GM23338 (cell line): ENCODE measurements at regions not wholly inside any gene's neighbourhood (a gene's known extent, or its start where the extent isn't known, plus 50 kb on each side); places are given as distances from the start of the nearest gene placed in this dataset.

Experiments used
- CREB1 ChIP-seq: fragments of 250-450 bp; sonication (Bioruptor Pico); IDR thresholded peaks from 2 replicates; pipeline ENCODE4 v1.5.0; 2020; ENCODE audit warnings: low read depth, mild to moderate bottlenecking, moderate library complexity
- EZH2phosphoT487 ChIP-seq: fragments of 200-600 bp; sonication (generic); IDR thresholded peaks from one replicate; pipeline ENCODE4 v1.8.1; 2018; ENCODE audit warnings: antibody characterized with exemption; ENCODE audit not compliant: unreplicated experiment
- JUNB ChIP-seq: IDR thresholded peaks from one replicate; pipeline ENCODE4 v1.6.1; 2016; ENCODE audit warnings: antibody characterized with exemption; ENCODE audit not compliant: unreplicated experiment
- NANOG ChIP-seq: IDR thresholded peaks from 2 replicates; pipeline ENCODE4 v1.6.1; 2016; ENCODE audit warnings: antibody characterized with exemption, borderline replicate concordance
- POLR2AphosphoS5 ChIP-seq: IDR thresholded peaks from 2 replicates; pipeline ENCODE4 v1.6.1; 2016; ENCODE audit warnings: antibody characterized with exemption, low read depth
- ZNF114 ChIP-seq: fragments of 250-450 bp; sonication (Bioruptor Pico); IDR thresholded peaks from 2 replicates; pipeline ENCODE4 v1.5.0; 2020; ENCODE audit warnings: mild to moderate bottlenecking, moderate library complexity
- ZNF331 ChIP-seq: fragments of 250-450 bp; sonication (Bioruptor Pico); IDR thresholded peaks from 2 replicates; pipeline ENCODE4 v1.5.0; 2020; ENCODE audit warnings: low read depth, mild to moderate bottlenecking, moderate library complexity
- TF ChIP-seq, protein P1 (sequence below): fragments of 250-450 bp; sonication (Bioruptor Pico); IDR thresholded peaks from 2 replicates; pipeline ENCODE4 v1.5.0; 2020; ENCODE audit warnings: mild to moderate bottlenecking, moderate library complexity
- TF ChIP-seq, protein P2 (sequence below), 2 experiments: fragments of 200-600 bp in 1 of 2; sonication (generic) in 1 of 2; conservative IDR thresholded peaks; 2 replicates each; pipeline versions ENCODE4 v1.5.1 to v1.6.1; 2016 to 2017; ENCODE audit warnings: antibody characterized with exemption in 2 of 2, low read depth in 2 of 2, mild to moderate bottlenecking in 2 of 2, moderate library complexity in 1 of 2

DNA sequence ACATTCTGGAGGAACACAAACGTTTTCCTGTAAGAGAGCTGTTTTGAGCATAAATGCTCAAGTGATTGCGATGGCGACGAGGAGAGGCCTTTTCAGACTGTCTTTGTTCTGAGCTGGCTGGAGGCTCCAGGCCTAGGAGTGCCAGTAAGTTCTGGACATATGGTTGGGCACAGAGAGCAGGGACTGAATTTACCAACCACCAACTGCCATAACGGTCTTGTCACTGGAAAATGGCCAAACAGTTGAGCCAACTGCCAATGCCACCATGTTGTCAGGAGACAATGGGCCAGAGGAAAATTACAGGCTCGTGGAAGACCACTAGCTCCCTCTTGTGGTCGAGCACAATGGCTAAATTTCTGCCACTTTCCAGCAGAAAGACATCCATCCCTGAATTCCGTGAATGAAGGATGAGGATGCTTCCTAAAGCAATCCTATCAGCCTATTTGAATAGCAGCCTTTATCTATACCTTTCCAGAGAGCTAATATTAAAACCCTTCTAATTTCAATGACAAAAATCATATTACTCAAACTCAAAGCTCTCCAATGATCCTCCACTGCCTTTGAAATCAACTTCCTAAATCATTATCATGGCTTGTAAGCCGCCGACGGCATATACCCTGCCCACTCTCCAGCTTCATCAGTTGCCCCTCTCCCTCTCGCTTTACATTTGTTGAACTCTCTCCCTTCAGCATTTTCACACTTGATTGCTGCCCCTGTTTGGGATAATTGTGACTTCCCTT, 66.9 kb upstream of the GLIS3 start (continued):
- TF ChIP-seq, protein P1, sequence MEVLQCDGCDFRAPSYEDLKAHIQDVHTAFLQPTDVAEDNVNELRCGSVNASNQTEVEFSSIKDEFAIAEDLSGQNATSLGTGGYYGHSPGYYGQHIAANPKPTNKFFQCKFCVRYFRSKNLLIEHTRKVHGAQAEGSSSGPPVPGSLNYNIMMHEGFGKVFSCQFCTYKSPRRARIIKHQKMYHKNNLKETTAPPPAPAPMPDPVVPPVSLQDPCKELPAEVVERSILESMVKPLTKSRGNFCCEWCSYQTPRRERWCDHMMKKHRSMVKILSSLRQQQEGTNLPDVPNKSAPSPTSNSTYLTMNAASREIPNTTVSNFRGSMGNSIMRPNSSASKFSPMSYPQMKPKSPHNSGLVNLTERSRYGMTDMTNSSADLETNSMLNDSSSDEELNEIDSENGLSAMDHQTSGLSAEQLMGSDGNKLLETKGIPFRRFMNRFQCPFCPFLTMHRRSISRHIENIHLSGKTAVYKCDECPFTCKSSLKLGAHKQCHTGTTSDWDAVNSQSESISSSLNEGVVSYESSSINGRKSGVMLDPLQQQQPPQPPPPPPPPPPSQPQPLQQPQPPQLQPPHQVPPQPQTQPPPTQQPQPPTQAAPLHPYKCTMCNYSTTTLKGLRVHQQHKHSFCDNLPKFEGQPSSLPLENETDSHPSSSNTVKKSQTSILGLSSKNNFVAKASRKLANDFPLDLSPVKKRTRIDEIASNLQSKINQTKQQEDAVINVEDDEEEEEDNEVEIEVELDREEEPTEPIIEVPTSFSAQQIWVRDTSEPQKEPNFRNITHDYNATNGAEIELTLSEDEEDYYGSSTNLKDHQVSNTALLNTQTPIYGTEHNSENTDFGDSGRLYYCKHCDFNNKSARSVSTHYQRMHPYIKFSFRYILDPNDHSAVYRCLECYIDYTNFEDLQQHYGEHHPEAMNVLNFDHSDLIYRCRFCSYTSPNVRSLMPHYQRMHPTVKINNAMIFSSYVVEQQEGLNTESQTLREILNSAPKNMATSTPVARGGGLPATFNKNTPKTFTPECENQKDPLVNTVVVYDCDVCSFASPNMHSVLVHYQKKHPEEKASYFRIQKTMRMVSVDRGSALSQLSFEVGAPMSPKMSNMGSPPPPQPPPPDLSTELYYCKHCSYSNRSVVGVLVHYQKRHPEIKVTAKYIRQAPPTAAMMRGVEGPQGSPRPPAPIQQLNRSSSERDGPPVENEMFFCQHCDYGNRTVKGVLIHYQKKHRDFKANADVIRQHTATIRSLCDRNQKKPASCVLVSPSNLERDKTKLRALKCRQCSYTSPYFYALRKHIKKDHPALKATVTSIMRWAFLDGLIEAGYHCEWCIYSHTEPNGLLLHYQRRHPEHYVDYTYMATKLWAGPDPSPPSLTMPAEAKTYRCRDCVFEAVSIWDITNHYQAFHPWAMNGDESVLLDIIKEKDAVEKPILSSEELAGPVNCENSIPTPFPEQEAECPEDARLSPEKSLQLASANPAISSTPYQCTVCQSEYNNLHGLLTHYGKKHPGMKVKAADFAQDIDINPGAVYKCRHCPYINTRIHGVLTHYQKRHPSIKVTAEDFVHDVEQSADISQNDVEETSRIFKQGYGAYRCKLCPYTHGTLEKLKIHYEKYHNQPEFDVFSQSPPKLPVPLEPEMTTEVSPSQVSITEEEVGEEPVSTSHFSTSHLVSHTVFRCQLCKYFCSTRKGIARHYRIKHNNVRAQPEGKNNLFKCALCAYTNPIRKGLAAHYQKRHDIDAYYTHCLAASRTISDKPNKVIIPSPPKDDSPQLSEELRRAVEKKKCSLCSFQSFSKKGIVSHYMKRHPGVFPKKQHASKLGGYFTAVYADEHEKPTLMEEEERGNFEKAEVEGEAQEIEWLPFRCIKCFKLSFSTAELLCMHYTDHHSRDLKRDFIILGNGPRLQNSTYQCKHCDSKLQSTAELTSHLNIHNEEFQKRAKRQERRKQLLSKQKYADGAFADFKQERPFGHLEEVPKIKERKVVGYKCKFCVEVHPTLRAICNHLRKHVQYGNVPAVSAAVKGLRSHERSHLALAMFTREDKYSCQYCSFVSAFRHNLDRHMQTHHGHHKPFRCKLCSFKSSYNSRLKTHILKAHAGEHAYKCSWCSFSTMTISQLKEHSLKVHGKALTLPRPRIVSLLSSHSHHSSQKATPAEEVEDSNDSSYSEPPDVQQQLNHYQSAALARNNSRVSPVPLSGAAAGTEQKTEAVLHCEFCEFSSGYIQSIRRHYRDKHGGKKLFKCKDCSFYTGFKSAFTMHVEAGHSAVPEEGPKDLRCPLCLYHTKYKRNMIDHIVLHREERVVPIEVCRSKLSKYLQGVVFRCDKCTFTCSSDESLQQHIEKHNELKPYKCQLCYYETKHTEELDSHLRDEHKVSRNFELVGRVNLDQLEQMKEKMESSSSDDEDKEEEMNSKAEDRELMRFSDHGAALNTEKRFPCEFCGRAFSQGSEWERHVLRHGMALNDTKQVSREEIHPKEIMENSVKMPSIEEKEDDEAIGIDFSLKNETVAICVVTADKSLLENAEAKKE (CRISPR knock-in tag): peak; percentile 74; the same call in 1 of the 2 replicates
- TF ChIP-seq ZNF331: no peak
- no peak for TF ChIP-seq EZH2phosphoT487
- no peak for TF ChIP-seq NANOG
- no peak for TF ChIP-seq CREB1
- TF ChIP-seq ZNF114 (CRISPR knock-in tag): peak; percentile 96
- no peak for TF ChIP-seq JUNB
- no peak for TF ChIP-seq POLR2AphosphoS5
- TF ChIP-seq, protein P2, sequence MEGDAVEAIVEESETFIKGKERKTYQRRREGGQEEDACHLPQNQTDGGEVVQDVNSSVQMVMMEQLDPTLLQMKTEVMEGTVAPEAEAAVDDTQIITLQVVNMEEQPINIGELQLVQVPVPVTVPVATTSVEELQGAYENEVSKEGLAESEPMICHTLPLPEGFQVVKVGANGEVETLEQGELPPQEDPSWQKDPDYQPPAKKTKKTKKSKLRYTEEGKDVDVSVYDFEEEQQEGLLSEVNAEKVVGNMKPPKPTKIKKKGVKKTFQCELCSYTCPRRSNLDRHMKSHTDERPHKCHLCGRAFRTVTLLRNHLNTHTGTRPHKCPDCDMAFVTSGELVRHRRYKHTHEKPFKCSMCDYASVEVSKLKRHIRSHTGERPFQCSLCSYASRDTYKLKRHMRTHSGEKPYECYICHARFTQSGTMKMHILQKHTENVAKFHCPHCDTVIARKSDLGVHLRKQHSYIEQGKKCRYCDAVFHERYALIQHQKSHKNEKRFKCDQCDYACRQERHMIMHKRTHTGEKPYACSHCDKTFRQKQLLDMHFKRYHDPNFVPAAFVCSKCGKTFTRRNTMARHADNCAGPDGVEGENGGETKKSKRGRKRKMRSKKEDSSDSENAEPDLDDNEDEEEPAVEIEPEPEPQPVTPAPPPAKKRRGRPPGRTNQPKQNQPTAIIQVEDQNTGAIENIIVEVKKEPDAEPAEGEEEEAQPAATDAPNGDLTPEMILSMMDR (conservative IDR thresholded peaks at IDR 0.05; ENCODE audit: low read depth in 2 of 2): peak; percentile 78 to 95
